ENCODE measurements at regions not wholly inside any gene's neighbourhood (a gene's known extent, or its start where the extent isn't known, plus 50 kb on each side); places are given as distances from the start of the nearest gene placed in this dataset.

GRCh38 chr13:106143930-106144709 is 391.3 kb downstream of the EFNB2 start:
- no peak overlapping the region for H3K4me3 ChIP-seq (ENCODE audit: low read depth, low read length)

- no peak overlapping the region for H3K4me3 ChIP-seq (ENCODE audit: low read depth, low read length)
These were observed 392.1 kb downstream of the EFNB2 start for GRCh38 chr13:106143392-106143791.

- H3K4me3 ChIP-seq (ENCODE audit: low read depth, low read length), result no peak overlapping the region
These were observed 395.0 kb downstream of the EFNB2 start for GRCh38 chr13:106140476-106140875.

GRCh38 chr13:106139942-106140341 is 395.5 kb downstream of the EFNB2 start:
- no peak overlapping the region for H3K4me3 ChIP-seq (ENCODE audit: low read depth, low read length)

GRCh38 chr13:106139377-106139776 is 396.1 kb downstream of the EFNB2 start:
- no peak overlapping the region for H3K4me3 ChIP-seq (ENCODE audit: low read depth, low read length)

GRCh38 chr13:106138620-106139019 is 396.8 kb downstream of the EFNB2 start:
- no peak overlapping the region for H3K4me3 ChIP-seq (ENCODE audit: low read depth, low read length)

GRCh38 chr13:106133025-106133424 is 402.4 kb downstream of the EFNB2 start:
- no peak overlapping the region for H3K4me3 ChIP-seq (ENCODE audit: low read depth, low read length)

GRCh38 chr13:106132216-106132615 is 403.2 kb downstream of the EFNB2 start:
- no peak overlapping the region for H3K4me3 ChIP-seq (ENCODE audit: low read depth, low read length)

GRCh38 chr13:106129993-106130392 is 405.5 kb downstream of the EFNB2 start:
- H3K4me3 ChIP-seq (ENCODE audit: low read depth, low read length), result no peak overlapping the region

- no peak overlapping the region for H3K4me3 ChIP-seq (ENCODE audit: low read depth, low read length)
These were observed 406.2 kb downstream of the EFNB2 start for GRCh38 chr13:106129273-106129672.

GRCh38 chr13:106122234-106122633 is 413.2 kb downstream of the EFNB2 start:
- H3K4me3 ChIP-seq (ENCODE audit: low read depth, low read length), result no peak overlapping the region

- no peak overlapping the region for H3K4me3 ChIP-seq (ENCODE audit: low read depth, low read length)
These were observed 414.2 kb downstream of the EFNB2 start for GRCh38 chr13:106121173-106121754.

- H3K4me3 ChIP-seq (ENCODE audit: low read depth, low read length), result no peak overlapping the region
These were observed 416.5 kb downstream of the EFNB2 start for GRCh38 chr13:106118996-106119395.

- no peak overlapping the region for H3K4me3 ChIP-seq (ENCODE audit: low read depth, low read length)
These were observed 417.4 kb downstream of the EFNB2 start for GRCh38 chr13:106118050-106118449.

- no peak overlapping the region for H3K4me3 ChIP-seq (ENCODE audit: low read depth, low read length)
These were observed 417.8 kb downstream of the EFNB2 start for GRCh38 chr13:106117640-106118039.

- no peak overlapping the region for H3K4me3 ChIP-seq (ENCODE audit: low read depth, low read length)
These were observed 418.4 kb downstream of the EFNB2 start for GRCh38 chr13:106117035-106117434.

GRCh38 chr13:106115081-106115480 is 420.4 kb downstream of the EFNB2 start:
- no peak overlapping the region for H3K4me3 ChIP-seq (ENCODE audit: low read depth, low read length)

GRCh38 chr13:106113796-106114195 is 421.7 kb downstream of the EFNB2 start:
- no peak overlapping the region for H3K4me3 ChIP-seq (ENCODE audit: low read depth, low read length)

GRCh38 chr13:106112191-106112590 is 423.3 kb downstream of the EFNB2 start:
- H3K4me3 ChIP-seq (ENCODE audit: low read depth, low read length), result no peak overlapping the region

GRCh38 chr13:106110241-106110855 is 425.1 kb downstream of the EFNB2 start:
- no peak overlapping the region for H3K4me3 ChIP-seq (ENCODE audit: low read depth, low read length)

- no peak overlapping the region for H3K4me3 ChIP-seq (ENCODE audit: low read depth, low read length)
These were observed 426.1 kb downstream of the EFNB2 start for GRCh38 chr13:106109391-106109791.

GRCh38 chr13:106108346-106108745 is 427.1 kb downstream of the EFNB2 start:
- H3K4me3 ChIP-seq (ENCODE audit: low read depth, low read length), result no peak overlapping the region

All from iPS-11a (cell line).